HG03378 (cell line): ENCODE measurements at regions not wholly inside any gene's neighbourhood (a gene's known extent, or its start where the extent isn't known, plus 50 kb on each side); places are given as distances from the start of the nearest gene placed in this dataset.
"Not testable (repeated sequence)": the region's sequence is repeated elsewhere in the genome, so short reads cannot be mapped to it uniquely, and the experiment has no call there.

ENCODE experiments used
- ATAC-seq: cut with Tn5 transposase; IDR thresholded peaks from one replicate; pipeline ENCODE4 v1.9.1; 2021; ENCODE audit warnings: mild to moderate bottlenecking, moderate library complexity; ENCODE audit not compliant: unreplicated experiment

DNA sequence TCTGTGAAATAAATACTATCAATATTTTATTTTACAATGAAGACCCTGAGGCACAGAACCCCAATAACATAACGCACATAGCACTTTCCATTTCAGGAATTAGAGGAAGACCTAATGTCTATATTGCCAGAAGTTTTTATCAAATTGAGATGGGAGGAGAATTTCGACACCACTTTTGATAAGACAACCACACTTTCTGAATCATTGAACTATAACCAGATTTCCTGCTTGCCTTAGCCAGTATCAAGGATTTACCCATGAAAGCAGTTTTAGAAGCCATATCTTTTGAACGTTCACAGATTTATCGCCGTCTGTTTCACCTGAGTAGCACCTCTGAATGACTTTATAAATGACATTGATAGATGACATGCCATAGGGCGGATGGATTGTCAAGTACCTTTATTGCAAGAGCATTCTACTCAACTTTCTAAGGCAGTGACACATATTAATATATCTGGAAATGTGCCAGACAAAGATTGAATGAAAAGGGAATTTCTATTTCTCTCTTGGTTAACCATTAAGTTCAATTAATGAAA lies 768.4 kb downstream of the LTN1 start:
- no peak for ATAC-seq

DNA sequence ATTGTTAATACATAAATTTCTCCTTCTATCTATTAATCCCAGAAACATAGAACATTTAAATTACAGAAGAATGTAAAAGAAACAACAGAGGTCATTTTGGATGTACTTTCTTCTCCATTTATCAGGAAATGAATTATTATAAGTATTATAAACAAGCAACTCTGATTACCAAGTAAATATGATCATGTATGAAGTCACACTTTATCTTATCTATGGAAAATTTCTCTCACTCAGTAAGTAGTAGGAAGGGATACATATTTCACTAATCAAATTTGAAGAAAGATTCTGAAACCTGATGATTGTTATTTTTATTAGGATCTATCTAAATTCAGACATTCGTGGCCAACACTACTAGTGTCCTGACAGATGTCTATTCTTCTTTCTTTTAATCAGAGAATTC lies 770.7 kb downstream of the LTN1 start:
- no peak for ATAC-seq

DNA sequence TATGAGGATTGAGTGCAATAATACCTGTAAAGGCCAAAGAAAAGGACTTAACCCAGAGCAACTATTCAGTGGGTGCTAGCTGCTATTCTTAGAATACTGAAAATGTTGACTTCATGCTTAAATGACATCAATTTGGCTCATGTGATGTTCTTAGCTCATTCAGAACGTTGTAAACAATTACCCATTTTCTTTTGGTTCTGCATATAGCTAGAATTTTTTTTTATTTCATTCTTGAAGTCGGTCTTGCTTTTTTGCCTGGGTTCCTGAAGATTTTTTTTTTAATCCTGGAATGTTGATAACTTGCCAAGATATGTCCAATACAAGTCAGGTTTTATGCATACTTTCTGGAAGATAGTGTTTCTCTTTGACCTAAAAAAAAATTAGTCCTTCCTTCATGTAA lies 772.0 kb downstream of the LTN1 start:
- ATAC-seq, result no peak

DNA sequence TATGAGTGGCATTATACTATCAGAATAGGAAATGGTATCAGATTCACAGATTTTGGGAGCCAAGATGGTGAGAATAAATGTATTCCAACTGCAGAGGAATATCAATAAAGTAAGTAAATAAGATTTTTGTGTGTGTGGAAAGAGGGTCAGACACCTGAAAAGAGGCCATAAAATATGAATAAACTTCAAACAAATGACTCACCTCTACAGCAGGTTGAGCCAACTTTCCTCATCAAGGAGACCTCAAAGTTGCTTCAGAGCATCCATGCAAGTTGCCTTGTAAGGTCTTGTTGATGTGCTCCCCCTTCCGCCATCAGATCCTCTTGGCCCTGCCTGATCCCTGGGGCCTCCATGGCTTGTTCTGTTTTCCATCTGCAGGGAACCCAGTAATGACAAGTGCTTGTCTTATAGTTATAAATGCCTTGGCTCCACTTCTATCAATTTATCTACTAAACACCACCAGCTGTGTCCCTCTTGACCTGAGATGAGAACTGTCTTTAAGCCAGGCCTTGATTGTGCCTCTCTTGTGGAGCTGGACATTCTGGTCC lies 775.6 kb downstream of the LTN1 start:
- ATAC-seq, result no peak

DNA sequence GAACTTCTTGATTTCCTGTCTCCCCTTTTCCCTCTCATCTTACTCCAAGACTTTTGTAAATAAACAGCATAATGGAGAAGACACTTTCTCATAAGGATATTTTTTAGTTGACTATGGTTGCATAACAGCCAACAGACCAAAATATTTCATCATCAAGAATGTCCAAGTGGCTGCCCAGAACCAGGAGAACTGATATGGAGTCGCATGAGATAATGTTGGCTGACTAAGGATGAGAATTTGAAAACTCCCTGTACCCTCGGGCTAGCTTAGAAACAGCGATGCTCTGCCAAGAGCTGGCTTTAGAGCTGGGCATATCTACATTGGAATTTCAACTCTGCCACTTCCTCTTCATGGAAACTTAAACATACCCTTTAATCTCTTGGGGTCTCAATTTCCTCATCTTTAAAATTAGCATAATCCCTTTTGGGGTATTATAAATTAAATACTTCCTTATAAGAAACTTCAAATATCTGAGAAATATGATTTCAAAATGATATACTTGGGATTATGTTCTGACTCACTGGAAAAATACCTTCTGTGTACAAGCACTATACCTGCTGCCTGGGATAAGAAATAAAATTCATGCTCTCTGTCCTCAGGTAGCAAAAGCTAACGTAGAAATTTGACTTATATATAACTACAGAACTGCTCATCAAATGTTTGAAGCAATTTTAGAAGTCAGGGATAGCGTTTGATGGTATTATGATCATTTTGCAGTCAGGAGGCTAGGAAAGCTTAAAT lies 777.3 kb downstream of the LTN1 start:
- no peak for ATAC-seq

DNA sequence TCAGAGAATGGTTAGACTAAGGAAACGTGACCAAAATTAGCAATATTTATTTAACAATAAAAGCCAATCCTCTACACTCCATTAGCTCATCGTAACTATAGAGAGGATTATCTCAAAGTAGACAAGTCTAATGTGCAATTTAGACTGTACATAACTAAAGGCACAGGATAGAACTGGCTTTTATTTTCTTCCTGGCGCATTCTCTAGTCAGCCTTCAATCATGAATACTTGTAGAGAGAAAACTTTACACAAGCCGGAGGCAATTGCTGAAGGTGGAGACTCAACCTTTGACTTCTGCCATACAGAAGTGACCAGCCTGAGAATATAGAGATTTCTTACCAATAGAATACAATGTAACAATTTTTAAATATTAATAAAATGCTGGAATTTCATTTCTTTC lies 777.9 kb downstream of the LTN1 start:
- no peak for ATAC-seq

DNA sequence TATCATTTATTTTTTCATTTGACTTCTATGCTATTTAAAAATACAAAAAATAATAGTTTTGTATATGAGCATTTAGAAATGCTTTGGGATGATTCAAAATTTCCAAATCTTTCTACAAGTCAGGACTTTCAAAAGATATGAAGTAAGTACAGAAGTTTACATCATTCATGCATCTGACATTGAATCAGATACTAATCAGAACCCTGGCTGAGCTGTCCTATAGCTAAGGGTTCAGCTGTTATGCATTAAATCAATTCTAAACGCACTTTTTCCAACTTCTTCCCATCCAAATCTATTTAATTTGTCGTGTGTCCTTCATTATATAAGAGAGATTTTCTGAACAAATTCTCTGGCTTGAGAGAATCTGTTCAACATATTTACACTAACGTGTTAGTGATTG lies 779.4 kb downstream of the LTN1 start:
- no peak for ATAC-seq

DNA sequence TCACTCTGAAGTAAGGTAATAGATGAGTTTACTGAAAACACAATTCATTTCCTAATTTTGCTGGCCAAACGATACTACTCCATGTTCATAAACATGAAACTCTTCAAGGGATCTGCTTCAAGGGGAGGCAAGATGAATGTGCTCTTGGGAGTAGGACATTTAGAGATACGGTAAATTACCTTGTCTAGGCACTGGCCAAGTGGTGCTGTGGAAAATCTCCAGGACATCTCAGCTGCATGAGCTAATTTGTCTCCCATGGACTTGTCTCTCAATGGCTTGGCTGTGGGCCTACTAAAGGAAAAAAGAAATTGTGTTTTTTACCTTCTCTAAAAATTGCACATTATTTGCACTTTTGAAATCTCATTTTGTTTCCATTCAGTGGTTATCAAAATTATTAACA lies 780.6 kb downstream of the LTN1 start:
- no peak for ATAC-seq

DNA sequence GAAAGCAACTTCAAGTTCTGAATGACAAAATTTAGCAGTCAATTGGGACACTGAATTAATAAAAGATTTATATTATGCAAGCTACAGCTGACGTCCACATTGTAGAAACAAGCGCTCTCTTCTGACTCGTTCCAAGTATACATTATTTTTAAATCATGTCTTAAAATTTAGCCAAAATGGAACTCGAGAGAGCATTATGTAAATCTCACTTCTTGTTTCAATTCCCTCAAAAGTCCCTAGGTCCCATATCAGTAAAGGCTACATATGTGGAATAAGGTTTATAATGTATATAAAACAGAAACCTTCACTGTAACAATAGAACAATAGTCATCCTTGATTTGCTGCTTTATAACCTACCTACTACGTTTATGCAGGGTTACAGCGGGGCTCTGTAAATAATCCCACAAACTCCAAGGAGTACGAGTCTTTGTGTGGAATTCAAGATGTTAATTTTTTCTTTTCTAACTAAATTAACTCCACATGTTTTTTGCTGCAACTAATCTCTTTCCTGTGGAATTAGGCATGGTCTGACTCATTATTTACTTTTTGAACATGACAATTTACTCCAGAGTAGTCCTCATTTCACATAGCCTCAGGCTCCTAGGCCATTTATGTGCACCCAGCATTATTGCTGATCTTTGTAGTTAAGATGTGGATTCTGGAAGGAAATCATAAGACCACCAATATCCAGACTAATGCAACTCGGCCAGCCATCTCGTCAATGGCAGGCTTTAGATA lies 785.1 kb downstream of the LTN1 start:
- no peak for ATAC-seq

DNA sequence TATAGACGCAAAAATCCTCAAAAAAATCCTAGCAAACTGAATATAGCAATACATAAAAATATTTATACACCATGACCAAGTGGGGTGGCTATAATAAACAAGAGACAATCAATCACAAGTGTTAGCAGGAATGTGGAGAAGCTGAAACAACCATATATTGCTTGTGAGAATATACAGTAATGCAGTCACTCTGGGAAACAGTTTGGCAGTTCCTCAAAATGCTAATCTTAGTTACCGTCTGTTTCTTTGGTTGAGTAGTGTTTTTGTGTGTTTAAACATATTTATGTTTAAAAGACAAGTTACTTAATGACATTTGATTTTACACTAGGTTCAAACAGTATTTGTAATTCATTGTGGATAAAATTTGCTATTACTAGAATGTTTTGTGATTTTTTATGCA lies 792.0 kb downstream of the LTN1 start:
- no peak for ATAC-seq

DNA sequence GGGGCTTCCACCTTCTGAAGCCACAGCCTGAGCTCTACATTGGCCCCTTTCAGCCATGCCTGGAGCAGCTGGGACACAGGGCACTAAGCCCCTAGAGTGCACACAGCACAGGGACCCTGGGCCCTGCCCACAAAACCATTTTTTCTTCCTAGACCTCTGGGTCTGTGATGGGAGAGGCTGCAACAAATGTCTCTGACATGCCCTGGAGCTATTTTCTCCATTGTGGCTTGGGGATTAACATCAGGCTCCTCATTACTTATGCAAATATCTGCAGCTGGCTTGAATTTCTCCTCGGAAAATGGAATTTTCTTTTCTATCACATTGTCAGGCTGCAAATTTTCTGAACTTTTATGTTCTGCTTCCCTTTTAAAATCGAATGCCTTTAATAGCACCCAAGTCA lies 795.7 kb downstream of the LTN1 start:
- no peak for ATAC-seq

DNA sequence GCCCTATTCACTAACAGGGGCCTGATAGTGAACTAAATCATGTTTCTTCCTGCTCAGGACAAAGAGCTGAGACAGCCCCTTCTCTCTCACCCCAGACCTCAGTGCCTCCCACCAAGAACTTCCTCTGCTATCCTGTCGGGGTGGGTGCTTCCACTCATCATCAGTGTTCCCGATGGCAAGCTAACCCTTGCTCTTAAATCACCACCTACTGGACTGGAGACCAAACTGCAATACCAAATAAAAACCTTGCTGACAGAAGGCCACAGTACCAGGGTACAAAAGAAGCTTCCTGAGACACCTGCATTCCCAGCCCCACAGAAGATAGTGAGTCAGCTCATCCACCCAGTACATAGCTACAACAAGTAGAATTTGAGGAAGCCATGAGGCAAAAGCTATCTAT lies 799.5 kb downstream of the LTN1 start:
- no peak for ATAC-seq

DNA sequence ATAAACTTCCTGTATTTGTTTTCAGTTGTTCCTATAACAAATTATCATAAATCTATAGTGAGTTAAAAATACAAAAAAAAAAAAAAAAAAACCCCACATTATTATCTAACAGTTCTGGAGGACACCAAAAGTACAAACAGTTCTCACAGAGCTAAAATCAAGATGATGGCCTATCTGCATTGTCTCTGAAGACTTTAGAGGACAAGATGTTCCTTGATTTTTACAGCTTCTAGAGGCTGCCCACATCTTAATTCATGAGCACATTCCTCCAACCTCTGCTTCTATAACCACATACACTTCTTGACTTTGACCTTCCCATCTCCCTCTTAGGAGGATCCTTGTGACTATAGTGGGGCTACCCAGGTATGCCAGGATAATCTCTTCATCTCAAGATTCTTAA lies 806.1 kb downstream of the LTN1 start:
- ATAC-seq, result no peak

DNA sequence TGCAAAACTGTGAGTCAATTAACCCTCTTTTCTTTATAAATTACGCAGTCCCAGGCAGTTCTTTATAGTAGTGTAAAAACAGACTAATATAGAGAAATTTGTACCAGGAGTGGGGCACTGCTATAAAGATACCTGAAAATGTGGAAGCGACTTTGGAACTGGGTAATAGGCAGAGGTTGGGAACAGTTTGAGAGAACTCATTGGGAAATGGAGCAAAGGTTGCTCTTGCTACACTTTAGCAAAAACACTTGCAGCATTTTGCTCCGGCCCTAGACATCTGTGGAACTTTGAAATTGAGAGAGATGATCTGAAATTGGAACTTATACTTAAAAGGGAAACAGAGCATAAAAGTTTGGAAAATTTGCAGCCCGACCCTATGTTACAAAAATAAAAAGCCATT lies 810.9 kb downstream of the LTN1 start:
- no peak for ATAC-seq

DNA sequence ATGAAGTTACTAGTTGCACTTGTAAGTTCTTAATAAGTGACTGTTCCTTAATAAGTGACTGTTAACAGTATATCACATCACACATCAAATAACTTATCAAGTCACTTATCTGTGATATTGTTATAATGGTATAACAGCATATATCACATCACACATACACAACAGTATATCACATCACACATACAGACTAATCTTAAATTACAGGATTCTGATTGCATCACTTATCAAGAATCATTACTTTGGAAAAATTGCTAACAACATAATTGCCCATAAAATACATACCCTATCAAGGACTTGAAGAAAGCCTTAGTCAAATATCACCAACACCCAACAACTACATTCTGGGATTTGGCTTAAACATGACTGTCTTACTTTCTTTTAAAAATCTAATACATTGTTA lies 813.5 kb downstream of the LTN1 start:
- ATAC-seq, result no peak

DNA sequence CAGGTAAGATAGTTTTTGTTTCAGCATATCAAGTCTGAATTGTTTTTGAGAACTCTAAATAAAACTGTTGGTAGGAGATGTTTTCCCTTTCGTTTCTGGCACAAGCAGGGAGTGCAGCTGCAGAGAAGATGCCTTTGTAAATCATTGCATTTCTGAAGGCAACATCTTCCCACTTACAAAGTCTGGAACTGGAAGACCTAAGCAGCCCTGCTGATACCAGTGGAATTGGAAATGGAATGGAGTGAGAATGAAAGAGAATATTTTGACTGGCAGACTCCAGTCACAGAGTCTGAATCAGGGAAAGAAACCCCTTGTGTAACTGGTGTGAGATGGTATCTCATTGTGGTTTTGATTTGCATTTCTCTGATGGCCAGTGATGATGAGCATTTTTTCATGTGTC lies 815.6 kb downstream of the LTN1 start:
- ATAC-seq, result no peak

DNA sequence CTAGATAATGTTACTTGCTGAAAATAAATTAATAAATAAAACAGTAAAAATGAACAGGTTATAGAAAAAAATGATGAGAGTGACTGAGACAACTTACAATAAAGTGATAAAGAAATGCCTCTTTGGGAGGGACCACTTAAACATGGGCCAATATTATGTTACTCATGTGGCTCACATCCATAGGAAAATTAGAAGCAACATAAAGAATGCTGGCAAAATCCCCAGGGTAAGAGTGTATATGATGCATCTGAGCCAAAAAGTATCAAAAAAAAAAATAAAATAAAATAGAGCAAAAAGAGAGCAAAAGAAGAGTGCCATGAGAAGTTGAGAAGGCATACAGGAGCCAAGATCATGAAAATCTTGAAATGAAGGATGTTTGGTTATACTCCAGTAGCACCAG lies 818.0 kb downstream of the LTN1 start:
- no peak for ATAC-seq

DNA sequence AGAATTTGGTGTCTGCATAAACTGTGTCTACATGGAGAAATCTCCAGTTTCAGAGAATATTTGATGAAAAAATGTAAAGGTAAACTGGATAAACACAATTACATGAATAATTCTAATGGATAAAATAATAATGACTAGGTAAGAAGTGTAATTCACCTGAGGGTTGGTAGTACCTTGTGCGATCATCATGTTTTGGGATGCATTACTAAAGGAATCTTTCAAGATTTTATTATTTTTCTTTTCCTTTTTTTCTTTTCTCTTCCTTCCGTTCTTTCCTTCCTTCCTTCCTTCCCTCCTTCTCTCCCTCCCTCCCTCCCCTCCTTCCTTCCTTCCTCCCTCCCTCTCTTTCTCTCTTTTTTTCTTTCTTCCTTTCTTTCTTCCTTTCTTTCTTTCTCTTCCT lies 818.7 kb downstream of the LTN1 start:
- ATAC-seq, result no peak

DNA sequence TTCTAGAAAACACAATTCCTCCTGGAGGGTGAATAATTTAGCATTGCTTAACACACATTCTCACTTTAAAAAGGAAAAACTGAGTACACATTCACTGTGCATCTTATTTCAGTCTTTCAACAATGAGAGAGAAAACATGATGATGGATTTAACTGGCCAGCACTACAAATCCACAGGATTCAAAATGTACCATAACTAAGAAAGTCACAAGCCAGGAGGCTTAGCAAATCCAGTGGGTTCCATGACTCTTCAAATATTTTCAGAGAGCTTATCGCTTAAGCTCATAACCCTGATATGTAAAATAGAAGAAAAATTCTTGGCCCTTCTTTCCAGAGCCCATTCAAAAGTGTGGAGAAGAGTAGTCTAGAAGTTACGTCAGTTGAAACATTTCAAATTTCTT lies 820.3 kb downstream of the LTN1 start:
- ATAC-seq, result no peak

DNA sequence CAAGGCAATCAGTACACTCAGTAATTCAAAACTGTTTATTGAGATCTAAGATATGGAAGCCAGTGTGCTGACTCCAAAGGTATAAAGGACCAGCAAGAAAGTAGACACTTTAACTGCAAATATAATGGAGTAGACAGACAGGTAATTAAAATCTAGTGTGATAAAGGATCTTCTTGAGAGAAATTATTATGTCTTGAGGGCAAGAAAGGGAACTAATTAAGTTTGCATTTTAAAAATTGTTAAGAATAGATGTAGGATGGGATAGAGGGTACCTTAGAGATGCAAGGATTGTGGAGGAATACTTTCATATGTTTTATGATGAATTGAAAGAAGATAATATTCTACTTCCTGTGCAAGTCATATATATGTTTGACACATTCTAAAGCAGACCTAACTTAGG lies 825.3 kb downstream of the LTN1 start:
- ATAC-seq, result no peak

DNA sequence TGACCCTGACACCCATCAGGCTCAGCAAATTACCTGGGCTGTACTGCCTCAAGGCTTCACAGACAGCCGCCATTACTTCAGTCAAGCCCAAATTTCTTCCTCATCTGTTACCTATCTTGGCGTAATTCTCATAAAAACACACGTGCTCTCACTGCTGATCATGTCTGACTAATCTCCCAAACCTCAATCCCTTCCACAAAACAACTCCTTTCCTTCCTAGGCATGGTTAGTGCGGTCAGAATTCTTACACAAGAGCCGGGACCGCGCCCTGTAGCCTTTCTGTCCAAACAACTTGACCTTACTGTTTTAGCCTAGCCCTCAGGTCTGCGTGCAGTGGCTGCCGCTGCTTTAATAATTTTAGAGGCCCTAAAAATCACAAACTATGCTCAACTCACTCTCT lies 828.2 kb downstream of the LTN1 start:
- not testable (repeated sequence) for ATAC-seq

DNA sequence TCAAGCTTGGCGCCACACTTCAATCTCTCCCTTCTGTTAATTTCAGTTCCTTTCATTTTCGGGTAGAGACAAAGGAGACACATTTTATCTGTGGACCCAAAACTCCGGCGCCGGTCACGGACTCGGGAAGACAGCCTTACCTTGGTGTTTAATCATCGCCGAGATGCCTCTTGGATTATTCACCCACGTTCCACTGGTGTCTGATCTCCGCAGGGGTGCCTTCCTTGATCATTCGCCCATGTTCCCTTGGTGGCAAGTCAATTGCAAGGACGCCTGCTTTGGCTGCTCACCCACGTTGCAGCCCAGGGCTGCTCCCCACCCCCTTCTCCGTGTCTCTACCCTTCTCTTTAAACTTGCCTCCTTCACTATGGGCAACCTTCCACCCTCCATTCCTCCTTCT lies 830.6 kb downstream of the LTN1 start:
- not testable (repeated sequence) for ATAC-seq
